ENCODE measurements at regions not wholly inside any gene's neighbourhood (a gene's known extent, or its start where the extent isn't known, plus 50 kb on each side); places are given as distances from the start of the nearest gene placed in this dataset.

GRCh38 chr1:87185077-87185476, 143.6 kb upstream of the LMO4 start:
- 0% methylated on average over 3 of the region's 4 CpGs for WGBS (ENCODE audit: insufficient coverage, low coverage, missing lambda C conversion rate)

GRCh38 chr1:87186346-87186745, 142.3 kb upstream of the LMO4 start:
- H3K4me1 ChIP-seq (replicated peaks in 1 of 2; ENCODE audit: control insufficient read depth in 2 of 2, insufficient read depth in 2 of 2, low read length in 2 of 2), result no peaks in the 10 kb centered on the region
- H3K9me1 ChIP-seq (ENCODE audit: control insufficient read depth, insufficient read depth, low read length), result no peaks in the 10 kb centered on the region
- WGBS (ENCODE audit: insufficient coverage, low coverage, missing lambda C conversion rate), result 0% methylated on average over 3 of the region's 3 CpGs
- no peak overlapping the region for H3K9ac ChIP-seq (ENCODE audit: insufficient read depth in 1 of 2, low read depth in 2 of 2, low read length in 2 of 2)
- ATAC-seq, result no peak
- H3K9me3 ChIP-seq (replicated peaks; ENCODE audit: control insufficient read depth, insufficient read depth, low read depth, low read length), result no peaks in the 10 kb centered on the region
- H3K79me2 ChIP-seq (ENCODE audit: control insufficient read depth, insufficient read depth, low read length), result no peaks in the 10 kb centered on the region
- BruUV-seq (replicated peaks), result no TSS peak
- in situ Hi-C loops (cut with MboI), result no loop called here
- POLR2A ChIA-PET, result interaction anchor here (1.3 kb wide), 1 partner anchor 13 kb away, joined by 3 read pairs; no protein-coding TSS in a partner anchor
- no peak overlapping the region for H3K4me2 ChIP-seq (ENCODE audit: insufficient read depth, low read length)
- DNase-seq (ENCODE audit: extremely low read depth in 1 of 4, low spot score in 3 of 4), result no peak
- intact Hi-C loops (cut with micrococcal nuclease), result no loop called here
- no peak for FAIRE-seq
- H2AFZ ChIP-seq (ENCODE audit: low read depth, low read length), result no peak overlapping the region
- 0 out of 2 replicates have a peak, but pooled peaks have one; percentile 10 for TF ChIP-seq SPI1 (IDR thresholded peaks at IDR 0.05; ENCODE audit: borderline replicate concordance, low read depth, low read length)
- no peak for TF ChIP-seq ZNF75A (CRISPR knock-in tag; IDR thresholded peaks at IDR 0.05)
- CTCF ChIA-PET (ENCODE audit: low intra/inter-chr PET ratio), result no interaction called here
- H3K36me3 ChIP-seq (ENCODE audit: control insufficient read depth, insufficient read depth, low read length), result no peaks in the 10 kb centered on the region
- peaks cover 2 to 10% of the 10 kb centered on the region in 2 experiments; a peak in 2 of 5 replicates for H3K27me3 ChIP-seq (ENCODE audit: control insufficient read depth in 2 of 2, insufficient read depth in 2 of 2, low read length in 2 of 2)
- no peak overlapping the region for H3K4me3 ChIP-seq
- no peaks in the 10 kb centered on the region for H4K20me1 ChIP-seq (replicated peaks; ENCODE audit: control insufficient read depth, insufficient read depth, low read length)
- no peak overlapping the region for H3K27ac ChIP-seq (ENCODE audit: extremely low read depth, low read depth, low read length)

More at GRCh38 chr1:87185077-87185476, 143.6 kb upstream of the LMO4 start:
- no peaks in the 10 kb centered on the region for H3K79me2 ChIP-seq (ENCODE audit: control insufficient read depth, insufficient read depth, low read length)
- H3K9me1 ChIP-seq (ENCODE audit: control insufficient read depth, insufficient read depth, low read length), result no peaks in the 10 kb centered on the region
- H3K27me3 ChIP-seq (ENCODE audit: control insufficient read depth in 2 of 2, insufficient read depth in 2 of 2, low read length in 2 of 2), result peaks cover 0 to 10% of the 10 kb centered on the region in 2 experiments; a peak in 1 of 5 replicates
- peaks cover 0 to 3% of the 10 kb centered on the region in 2 experiments; a peak in 1 of 5 replicates for H3K4me1 ChIP-seq (replicated peaks in 1 of 2; ENCODE audit: control insufficient read depth in 2 of 2, insufficient read depth in 2 of 2, low read length in 2 of 2)
- H3K4me2 ChIP-seq (ENCODE audit: insufficient read depth, low read length), result no peak overlapping the region
- DNase-seq (ENCODE audit: extremely low read depth in 1 of 4, low spot score in 3 of 4) (no peak), ATAC-seq (no peak), FAIRE-seq (no peak)
- no TSS peak for BruUV-seq (replicated peaks)
- H3K9me3 ChIP-seq (replicated peaks; ENCODE audit: control insufficient read depth, insufficient read depth, low read depth, low read length), result no peaks in the 10 kb centered on the region
- no peak overlapping the region for H3K27ac ChIP-seq (ENCODE audit: extremely low read depth, low read depth, low read length)
- CTCF ChIA-PET (ENCODE audit: low intra/inter-chr PET ratio), result no interaction called here
- in situ Hi-C loops (cut with MboI) (no loop called here), intact Hi-C loops (cut with micrococcal nuclease) (no loop called here)
- TF ChIP-seq RBM25 (IDR thresholded peaks at IDR 0.05; ENCODE audit: low read depth, low read length, severe bottlenecking), result peak; percentile 52
- no peak for TF ChIP-seq CHD4 (IDR thresholded peaks at IDR 0.05; ENCODE audit: insufficient read depth, insufficient replicate concordance, low read depth, low read length, poor library complexity, severe bottlenecking)
- H3K9ac ChIP-seq (ENCODE audit: insufficient read depth in 1 of 2, low read depth in 2 of 2, low read length in 2 of 2), result no peak overlapping the region
- H3K4me3 ChIP-seq, result no peak overlapping the region
- POLR2A ChIA-PET, result interaction anchor here (1.0 kb wide), 1 partner anchor 13 kb away, joined by 4 read pairs; no protein-coding TSS in a partner anchor
- no peaks in the 10 kb centered on the region for H4K20me1 ChIP-seq (replicated peaks; ENCODE audit: control insufficient read depth, insufficient read depth, low read length)
- no peak overlapping the region for H2AFZ ChIP-seq (ENCODE audit: low read depth, low read length)
- H3K36me3 ChIP-seq (ENCODE audit: control insufficient read depth, insufficient read depth, low read length), result no peaks in the 10 kb centered on the region
